ENCODE measurements at regions not wholly inside any gene's neighbourhood (a gene's known extent, or its start where the extent isn't known, plus 50 kb on each side); places are given as distances from the start of the nearest gene placed in this dataset.

GRCh38 chr18:22320771-22321170, 96.9 kb downstream of the CTAGE1 start:
- ATAC-seq (ENCODE audit: low FRiP score): no peak
- H3K4me1 ChIP-seq (ENCODE audit: control insufficient read depth in 1 of 2, insufficient read depth in 2 of 2, low read length in 2 of 2): no peaks in the 10 kb centered on the region
- no peaks in the 10 kb centered on the region for H3K36me3 ChIP-seq (ENCODE audit: control insufficient read depth in 1 of 2, insufficient read depth in 2 of 2, low read length in 1 of 2)
- intact Hi-C loops (cut with DNase I): no loop called here
- H3K9me3 ChIP-seq (ENCODE audit: control insufficient read depth, low read length): no peaks in the 10 kb centered on the region
- no peaks in the 10 kb centered on the region for H3K27me3 ChIP-seq (ENCODE audit: control insufficient read depth in 1 of 2, insufficient read depth in 2 of 2, low read length in 1 of 2)
- H3K4me3 ChIP-seq (ENCODE audit: low read length in 2 of 2): no peak overlapping the region
- no peak overlapping the region for H3K27ac ChIP-seq (ENCODE audit: low read depth in 1 of 2, low read length in 2 of 2)
- WGBS, 2 donors: 95 to 97% methylated on average over 3 of the region's 3 CpGs
- DNase-seq: no peak

DNA sequence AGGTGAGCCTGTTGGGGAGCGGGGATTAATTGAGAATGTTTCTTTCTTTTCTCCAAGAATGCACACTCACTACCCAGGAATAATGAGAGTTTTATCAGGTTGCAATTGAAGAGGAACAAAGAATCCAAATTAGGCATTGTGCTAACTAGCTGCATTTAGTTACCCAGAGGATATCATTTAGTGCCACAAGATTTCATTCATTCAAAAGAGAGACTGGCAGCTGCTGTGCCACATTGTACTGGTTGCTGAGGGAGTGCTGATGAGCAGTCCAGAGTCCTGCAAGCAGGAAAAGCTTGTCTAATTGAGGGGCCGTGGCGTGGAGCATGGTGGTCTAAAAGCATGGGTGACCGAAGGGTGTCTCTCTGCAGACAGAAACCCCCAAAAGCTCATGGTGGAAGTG, 97.6 kb downstream of the CTAGE1 start:
- intact Hi-C loops (cut with DNase I): no loop called here
- no peak overlapping the region for H3K27ac ChIP-seq (ENCODE audit: low read depth in 1 of 2, low read length in 2 of 2)
- DNase-seq (no peak), ATAC-seq (ENCODE audit: low FRiP score) (no peak)
- no peaks in the 10 kb centered on the region for H3K27me3 ChIP-seq (ENCODE audit: control insufficient read depth in 1 of 2, insufficient read depth in 2 of 2, low read length in 1 of 2)
- WGBS, 2 donors: 71 to 87% methylated on average over 4 of the region's 4 CpGs
- H3K36me3 ChIP-seq (ENCODE audit: control insufficient read depth in 1 of 2, insufficient read depth in 2 of 2, low read length in 1 of 2): no peaks in the 10 kb centered on the region
- H3K4me3 ChIP-seq (ENCODE audit: low read length in 2 of 2): no peak overlapping the region
- no peaks in the 10 kb centered on the region for H3K9me3 ChIP-seq (ENCODE audit: control insufficient read depth, low read length)
- no peaks in the 10 kb centered on the region for H3K4me1 ChIP-seq (ENCODE audit: control insufficient read depth in 1 of 2, insufficient read depth in 2 of 2, low read length in 2 of 2)

DNA sequence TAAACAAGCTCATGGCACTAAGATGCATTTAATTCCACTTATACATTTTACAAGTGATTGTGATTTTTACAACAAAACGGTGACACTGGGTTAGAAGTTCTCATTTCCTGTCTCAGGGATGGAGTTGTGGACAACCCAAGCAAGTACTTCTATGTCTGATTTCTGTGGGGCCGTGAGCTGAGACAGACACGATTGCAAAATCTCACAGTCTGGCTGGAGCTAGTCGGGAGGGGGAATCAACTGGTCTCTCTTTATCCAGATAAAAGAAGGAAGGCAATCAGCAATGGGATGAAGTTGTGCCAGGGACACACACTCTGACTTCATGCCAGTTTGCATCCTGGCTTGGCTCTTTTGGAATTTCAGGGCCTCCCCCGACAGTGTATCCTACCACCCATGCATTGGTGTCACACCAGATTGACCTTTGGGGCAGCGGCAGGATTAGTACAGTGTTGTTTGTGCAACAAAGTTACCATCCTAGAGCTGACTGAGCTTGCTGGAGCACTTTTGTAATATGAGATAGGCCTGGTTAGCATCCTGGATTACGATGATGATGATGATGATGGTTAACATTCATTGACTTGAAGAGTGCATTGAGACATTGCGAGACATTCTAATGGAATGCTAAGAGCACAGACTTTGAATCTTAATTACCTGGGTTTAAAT, 98.8 kb downstream of the CTAGE1 start:
- intact Hi-C loops (cut with DNase I): no loop called here
- 84 to 87% methylated on average over 8 of the region's 8 CpGs for WGBS, 2 donors
- Histone ChIP-seq H3K4me1 (ENCODE audit: control insufficient read depth in 1 of 2, insufficient read depth in 2 of 2, low read length in 2 of 2) (no peaks in the 10 kb centered on the region), H3K27me3 (ENCODE audit: control insufficient read depth in 1 of 2, insufficient read depth in 2 of 2, low read length in 1 of 2) (no peaks in the 10 kb centered on the region), H3K36me3 (ENCODE audit: control insufficient read depth in 1 of 2, insufficient read depth in 2 of 2, low read length in 1 of 2) (no peaks in the 10 kb centered on the region), H3K9me3 (ENCODE audit: control insufficient read depth, low read length) (no peaks in the 10 kb centered on the region), H3K27ac (ENCODE audit: low read depth in 1 of 2, low read length in 2 of 2) (no peak overlapping the region), H3K4me3 (ENCODE audit: low read length in 2 of 2) (no peak overlapping the region)
- ATAC-seq (ENCODE audit: low FRiP score) (no peak), DNase-seq (peak in 1 of 2 donors; percentile 59)

DNA sequence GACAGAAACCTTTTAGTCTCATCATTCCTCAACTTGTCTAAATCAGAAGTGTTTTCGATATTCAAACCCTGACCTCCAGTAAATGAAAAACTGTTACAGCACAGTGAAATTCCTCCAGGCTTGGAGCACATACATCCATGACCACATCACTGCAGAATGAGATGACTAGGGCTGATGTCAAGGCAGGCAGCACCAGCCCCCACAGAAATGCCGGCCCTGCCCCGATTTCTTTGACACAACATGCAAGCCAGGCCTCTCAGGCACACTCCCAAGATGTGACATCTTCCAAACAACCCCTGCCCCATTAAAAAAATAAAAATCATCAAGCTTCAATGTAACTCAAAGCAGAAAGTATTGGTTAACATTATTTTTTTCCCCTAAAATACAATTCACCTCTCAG, 103.3 kb downstream of the CTAGE1 start:
- Histone ChIP-seq H3K27me3 (ENCODE audit: control insufficient read depth in 1 of 2, insufficient read depth in 2 of 2, low read length in 1 of 2) (no peaks in the 10 kb centered on the region), H3K27ac (ENCODE audit: low read depth in 1 of 2, low read length in 2 of 2) (no peak overlapping the region), H3K4me1 (ENCODE audit: control insufficient read depth in 1 of 2, insufficient read depth in 2 of 2, low read length in 2 of 2) (no peaks in the 10 kb centered on the region), H3K9me3 (ENCODE audit: control insufficient read depth, low read length) (no peaks in the 10 kb centered on the region), H3K4me3 (ENCODE audit: low read length in 2 of 2) (no peak overlapping the region), H3K36me3 (ENCODE audit: control insufficient read depth in 1 of 2, insufficient read depth in 2 of 2, low read length in 1 of 2) (no peaks in the 10 kb centered on the region)
- WGBS, 2 donors: 9 to 13% methylated on average over 3 of the region's 3 CpGs
- no peak for ATAC-seq (ENCODE audit: low FRiP score)
- DNase-seq: peak; percentile 66 to 86
- intact Hi-C loops (cut with DNase I): no loop called here

DNA sequence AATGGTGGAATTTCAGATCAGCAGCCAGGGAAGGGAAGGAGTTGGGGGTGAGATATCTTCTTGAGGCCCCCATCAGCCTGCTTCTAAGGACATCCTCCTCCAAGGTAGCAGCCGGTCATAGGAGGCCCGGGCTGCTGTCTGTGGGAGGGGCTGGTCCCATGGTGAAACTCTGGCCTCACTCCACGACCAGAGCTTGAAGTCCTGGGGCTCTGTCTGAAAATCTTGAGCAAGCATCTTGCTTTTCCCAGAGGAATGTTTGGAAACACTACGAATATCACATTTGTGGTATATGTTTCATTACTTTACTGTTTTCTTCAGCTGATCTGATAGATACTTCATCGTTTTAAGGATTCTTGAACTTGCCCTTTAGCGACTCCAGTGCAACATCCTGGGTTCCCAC, 103.7 kb downstream of the CTAGE1 start:
- 45 to 58% methylated on average over 6 of the region's 6 CpGs for WGBS, 2 donors
- Histone ChIP-seq H3K27me3 (ENCODE audit: control insufficient read depth in 1 of 2, insufficient read depth in 2 of 2, low read length in 1 of 2) (no peaks in the 10 kb centered on the region), H3K9me3 (ENCODE audit: control insufficient read depth, low read length) (no peaks in the 10 kb centered on the region), H3K36me3 (ENCODE audit: control insufficient read depth in 1 of 2, insufficient read depth in 2 of 2, low read length in 1 of 2) (no peaks in the 10 kb centered on the region), H3K4me3 (ENCODE audit: low read length in 2 of 2) (no peak overlapping the region), H3K27ac (ENCODE audit: low read depth in 1 of 2, low read length in 2 of 2) (no peak overlapping the region), H3K4me1 (ENCODE audit: control insufficient read depth in 1 of 2, insufficient read depth in 2 of 2, low read length in 2 of 2) (no peaks in the 10 kb centered on the region)
- intact Hi-C loops (cut with DNase I): no loop called here
- no peak for ATAC-seq (ENCODE audit: low FRiP score)
- DNase-seq: no peak

DNA sequence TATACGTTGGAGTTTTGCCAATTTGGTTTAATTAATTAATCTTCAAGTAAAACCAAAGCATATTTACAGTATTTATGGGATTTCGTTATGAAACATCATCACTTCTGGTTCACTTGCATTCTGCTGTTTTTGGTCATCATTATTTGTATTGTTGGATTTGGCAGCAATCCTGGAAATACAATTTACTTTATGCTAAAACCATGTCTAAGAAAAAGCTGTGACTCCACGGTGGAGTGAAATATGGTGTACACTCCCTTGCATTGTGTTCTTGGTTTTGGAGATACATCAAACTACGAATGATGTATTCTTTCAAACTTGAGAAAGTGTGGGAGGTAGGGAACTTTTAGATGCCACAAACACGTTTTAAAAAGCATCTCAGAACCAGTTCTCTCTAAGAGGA, 106.4 kb downstream of the CTAGE1 start:
- Histone ChIP-seq H3K27me3 (ENCODE audit: control insufficient read depth in 1 of 2, insufficient read depth in 2 of 2, low read length in 1 of 2) (no peaks in the 10 kb centered on the region), H3K36me3 (ENCODE audit: control insufficient read depth in 1 of 2, insufficient read depth in 2 of 2, low read length in 1 of 2) (no peaks in the 10 kb centered on the region), H3K4me3 (ENCODE audit: low read length in 2 of 2) (no peak overlapping the region), H3K27ac (ENCODE audit: low read depth in 1 of 2, low read length in 2 of 2) (no peak overlapping the region), H3K9me3 (ENCODE audit: control insufficient read depth, low read length) (no peaks in the 10 kb centered on the region), H3K4me1 (ENCODE audit: control insufficient read depth in 1 of 2, insufficient read depth in 2 of 2, low read length in 2 of 2) (no peaks in the 10 kb centered on the region)
- DNase-seq (no peak), ATAC-seq (ENCODE audit: low FRiP score) (no peak)
- intact Hi-C loops (cut with DNase I): no loop called here
- WGBS, 2 donors: 4 to 10% methylated on average over 5 of the region's 5 CpGs

- 81% methylated on average over 5 of the region's 5 CpGs for WGBS, 2 donors
- no peaks in the 10 kb centered on the region for H3K4me1 ChIP-seq (ENCODE audit: control insufficient read depth in 1 of 2, insufficient read depth in 2 of 2, low read length in 2 of 2)
- DNase-seq (no peak), ATAC-seq (ENCODE audit: low FRiP score) (no peak)
- H3K4me3 ChIP-seq (ENCODE audit: low read length in 2 of 2): no peak overlapping the region
- intact Hi-C loops (cut with DNase I): no loop called here
- no peaks in the 10 kb centered on the region for H3K27me3 ChIP-seq (ENCODE audit: control insufficient read depth in 1 of 2, insufficient read depth in 2 of 2, low read length in 1 of 2)
- H3K27ac ChIP-seq (ENCODE audit: low read depth in 1 of 2, low read length in 2 of 2): no peak overlapping the region
- H3K9me3 ChIP-seq (ENCODE audit: control insufficient read depth, low read length): no peaks in the 10 kb centered on the region
- no peaks in the 10 kb centered on the region for H3K36me3 ChIP-seq (ENCODE audit: control insufficient read depth in 1 of 2, insufficient read depth in 2 of 2, low read length in 1 of 2)
These were observed 108.5 kb downstream of the CTAGE1 start for GRCh38 chr18:22309191-22309590.

- 85 to 90% methylated on average over 2 of the region's 2 CpGs for WGBS, 2 donors
- Histone ChIP-seq H3K27ac (ENCODE audit: low read depth in 1 of 2, low read length in 2 of 2) (no peak overlapping the region), H3K9me3 (ENCODE audit: control insufficient read depth, low read length) (no peaks in the 10 kb centered on the region), H3K4me3 (ENCODE audit: low read length in 2 of 2) (no peak overlapping the region), H3K4me1 (ENCODE audit: control insufficient read depth in 1 of 2, insufficient read depth in 2 of 2, low read length in 2 of 2) (no peaks in the 10 kb centered on the region), H3K27me3 (ENCODE audit: control insufficient read depth in 1 of 2, insufficient read depth in 2 of 2, low read length in 1 of 2) (no peaks in the 10 kb centered on the region), H3K36me3 (ENCODE audit: control insufficient read depth in 1 of 2, insufficient read depth in 2 of 2, low read length in 1 of 2) (no peaks in the 10 kb centered on the region)
- ATAC-seq (ENCODE audit: low FRiP score) (no peak), DNase-seq (no peak)
- intact Hi-C loops (cut with DNase I): no loop called here
These were observed 110.2 kb downstream of the CTAGE1 start for GRCh38 chr18:22307528-22307927.

DNA sequence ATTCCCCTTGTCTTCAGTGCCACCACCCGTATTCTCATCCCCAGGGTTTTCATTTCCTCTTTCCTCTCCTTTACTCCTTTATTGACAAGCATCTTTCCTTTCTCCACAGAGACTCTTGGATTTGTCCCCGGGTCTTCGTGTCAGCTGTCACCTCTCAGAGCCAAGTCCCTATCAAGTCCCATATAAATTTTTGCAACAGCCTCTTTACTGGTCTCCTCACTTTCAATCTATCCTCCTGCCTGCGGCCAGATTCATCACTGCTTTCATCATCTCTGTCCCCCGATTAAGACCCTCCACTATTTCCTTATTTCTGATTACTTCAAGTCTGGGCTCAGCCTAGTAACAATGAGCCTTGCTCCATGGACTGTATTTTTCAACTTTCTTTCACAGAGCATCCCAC, 113.8 kb downstream of the CTAGE1 start:
- H3K4me1 ChIP-seq (ENCODE audit: control insufficient read depth in 1 of 2, insufficient read depth in 2 of 2, low read length in 2 of 2): no peaks in the 10 kb centered on the region
- H3K9me3 ChIP-seq (ENCODE audit: control insufficient read depth, low read length): no peaks in the 10 kb centered on the region
- no peak for DNase-seq
- no peak overlapping the region for H3K27ac ChIP-seq (ENCODE audit: low read depth in 1 of 2, low read length in 2 of 2)
- intact Hi-C loops (cut with DNase I): no loop called here
- WGBS, 2 donors: 90 to 95% methylated on average over 5 of the region's 5 CpGs
- H3K4me3 ChIP-seq (ENCODE audit: low read length in 2 of 2): no peak overlapping the region
- no peak for ATAC-seq (ENCODE audit: low FRiP score)
- no peaks in the 10 kb centered on the region for H3K27me3 ChIP-seq (ENCODE audit: control insufficient read depth in 1 of 2, insufficient read depth in 2 of 2, low read length in 1 of 2)
- H3K36me3 ChIP-seq (ENCODE audit: control insufficient read depth in 1 of 2, insufficient read depth in 2 of 2, low read length in 1 of 2): no peaks in the 10 kb centered on the region
